Keratinocyte (primary cell): ENCODE measurements at regions not wholly inside any gene's neighbourhood (a gene's known extent, or its start where the extent isn't known, plus 50 kb on each side); places are given as distances from the start of the nearest gene placed in this dataset.

Experiments
- CTCF ChIP-seq, 3 experiments: IDR thresholded peaks in 1 of 3; conservative IDR thresholded peaks in 1 of 3; optimal IDR thresholded peaks in 1 of 3; 2 replicates in 2 of 3; 3 replicates in 1 of 3; pipeline versions ENCODE3 to v1.5.1; 2011; ENCODE audit warnings: low read length in 3 of 3, mild to moderate bottlenecking in 3 of 3, moderate library complexity in 2 of 3, control low read depth in 1 of 3, inconsistent platforms in 1 of 3; ENCODE audit not compliant: insufficient read depth in 2 of 3; ENCODE audit errors: extremely low read depth in 1 of 3
- EZH2 ChIP-seq: IDR thresholded peaks from one replicate; pipeline ENCODE4 v1.6.1; 2012; ENCODE audit warnings: inconsistent platforms, mild to moderate bottlenecking, low read length, moderate library complexity

GRCh38 chr3:68436619-68437401 lies 495.5 kb downstream of the TAFA4 start:
- no peak for TF ChIP-seq CTCF (optimal IDR thresholded peaks at IDR 0.05 in 1 of 3, IDR thresholded peaks at IDR 0.05 in 1 of 3, conservative IDR thresholded peaks at IDR 0.05 in 1 of 3; ENCODE audit: extremely low read depth in 1 of 3, insufficient read depth in 2 of 3, low read length in 3 of 3)
- TF ChIP-seq EZH2 = no peak
